ENCODE measurements at regions not wholly inside any gene's neighbourhood (a gene's known extent, or its start where the extent isn't known, plus 50 kb on each side); places are given as distances from the start of the nearest gene placed in this dataset.

- no peak for TF ChIP-seq CTCF (IDR thresholded peaks at IDR 0.05; ENCODE audit: poor library complexity)
- no peak for TF ChIP-seq EZH2 (IDR thresholded peaks at IDR 0.05; ENCODE audit: borderline replicate concordance)
Measured at GRCh38 chr16:64365448-64365931, 756.4 kb downstream of the CDH11 start.
